HEK293 (cell line): ENCODE measurements at regions not wholly inside any gene's neighbourhood (a gene's known extent, or its start where the extent isn't known, plus 50 kb on each side); places are given as distances from the start of the nearest gene placed in this dataset.

Experiments used
- CTCF ChIA-PET: fragments of 350-600 bp; formaldehyde crosslinking; extraction: SDS; loops from one replicate; lab custom pipeline; 2021; ENCODE audit warnings: antibody characterized with exemption; lab: Yijun Ruan, JAX
- POLR2A ChIA-PET: fragments of 300-600 bp; formaldehyde crosslinking; extraction: SDS; loops from one replicate; lab custom pipeline; 2020; ENCODE audit warnings: antibody characterized with exemption, inconsistent platforms; lab: Yijun Ruan, JAX
- H3K27ac ChIP-seq: fragments of 200-500 bp; sonication (Bioruptor generic); 2 replicates; pipeline ENCODE4 v1.5.1; 2014; ENCODE audit warnings: low read depth, low read length, control low read depth, inconsistent platforms; ENCODE audit errors: extremely low read depth
- H3K36me3 ChIP-seq, 2 experiments: fragments of 200-500 bp in 1 of 2; sonication (Bioruptor generic) in 1 of 2; 1 replicate in 1 of 2; 2 replicates in 1 of 2; pipeline ENCODE4 v1.5.1; 2014 to 2017; ENCODE audit warnings: inconsistent platforms in 2 of 2, low read length in 2 of 2; ENCODE audit not compliant: control insufficient read depth in 2 of 2, insufficient read depth in 1 of 2
- H3K4me1 ChIP-seq: fragments of 200-500 bp; sonication (Bioruptor generic); 2 replicates; pipeline ENCODE4 v1.5.1; 2014; ENCODE audit warnings: mild to moderate bottlenecking, low read length, inconsistent platforms; ENCODE audit not compliant: control insufficient read depth, insufficient read depth
- H3K4me3 ChIP-seq: 2 replicates; pipeline ENCODE4 v1.5.1; 2011; ENCODE audit warnings: low read depth, mild to moderate bottlenecking, control low read depth, low read length, moderate library complexity
- H3K9me3 ChIP-seq: fragments of 200-500 bp; sonication (Bioruptor generic); 2 replicates; pipeline ENCODE4 v1.5.1; 2014; ENCODE audit warnings: low read depth, low read length, inconsistent platforms; ENCODE audit not compliant: control insufficient read depth, insufficient read depth
- EGR2 ChIP-seq: fragments of 450-650 bp; formaldehyde crosslinking; IDR thresholded peaks from 2 replicates; pipeline ENCODE4 v1.5.1; 2016; ENCODE audit warnings: low read depth, missing biosample characterization, missing genetic modification characterization
- GLIS1 ChIP-seq: fragments of 450-650 bp; formaldehyde crosslinking; IDR thresholded peaks from 2 replicates; pipeline ENCODE4 v1.5.1; 2016; ENCODE audit warnings: missing biosample characterization, missing genetic modification characterization
- HOXC10 ChIP-seq: sonication (generic); formaldehyde crosslinking; IDR thresholded peaks from 2 replicates; pipeline ENCODE4 v1.8.1; 2023; ENCODE audit warnings: mild to moderate bottlenecking, missing genetic modification reagents
- MEIS1 ChIP-seq: sonication (generic); formaldehyde crosslinking; IDR thresholded peaks from 2 replicates; pipeline ENCODE4 v1.8.1; 2022; ENCODE audit warnings: missing genetic modification reagents, mild to moderate bottlenecking, borderline replicate concordance
- SP2 ChIP-seq: fragments of 450-650 bp; formaldehyde crosslinking; IDR thresholded peaks from 2 replicates; pipeline ENCODE4 v1.5.1; 2016; ENCODE audit warnings: missing biosample characterization, missing genetic modification characterization
- TCF7L2 ChIP-seq: IDR thresholded peaks from 2 replicates; pipeline ENCODE4 v1.6.1; 2011; ENCODE audit warnings: low read depth, mild to moderate bottlenecking, inconsistent platforms, low read length, moderate library complexity, borderline replicate concordance
- ZBTB1 ChIP-seq: fragments of 450-650 bp; formaldehyde crosslinking; IDR thresholded peaks from 2 replicates; pipeline ENCODE4 v1.5.1; 2016; ENCODE audit warnings: missing biosample characterization, missing genetic modification characterization
- ZBTB21 ChIP-seq: fragments of 450-650 bp; formaldehyde crosslinking; IDR thresholded peaks from 2 replicates; pipeline ENCODE4 v1.5.1; 2017; ENCODE audit warnings: missing biosample characterization, missing genetic modification characterization
- ZFP3 ChIP-seq: fragments of 450-650 bp; formaldehyde crosslinking; IDR thresholded peaks from 2 replicates; pipeline ENCODE4 v1.5.1; 2016; ENCODE audit warnings: low read depth, missing biosample characterization, missing genetic modification characterization
- ZFP41 ChIP-seq: fragments of 450-650 bp; formaldehyde crosslinking; IDR thresholded peaks from 2 replicates; pipeline ENCODE4 v1.5.1; 2016; ENCODE audit warnings: missing biosample characterization, missing genetic modification characterization, borderline replicate concordance
- ZNF16 ChIP-seq: fragments of 450-650 bp; formaldehyde crosslinking; IDR thresholded peaks from 2 replicates; pipeline ENCODE4 v1.5.1; 2016; ENCODE audit warnings: low read depth, missing biosample characterization, missing genetic modification characterization
- ZNF19 ChIP-seq: fragments of 450-650 bp; formaldehyde crosslinking; IDR thresholded peaks from 2 replicates; pipeline ENCODE4; 2016; ENCODE audit warnings: missing biosample characterization, missing genetic modification characterization, low read depth
- ZNF2 ChIP-seq: fragments of 450-650 bp; formaldehyde crosslinking; IDR thresholded peaks from 2 replicates; pipeline ENCODE4 v1.5.1; 2016; ENCODE audit warnings: missing biosample characterization, missing genetic modification characterization
- ZNF404 ChIP-seq: fragments of 450-650 bp; formaldehyde crosslinking; IDR thresholded peaks from 2 replicates; pipeline ENCODE4 v1.5.1; 2017; ENCODE audit warnings: missing biosample characterization, missing genetic modification characterization
- ZNF426 ChIP-seq: fragments of 450-650 bp; formaldehyde crosslinking; IDR thresholded peaks from 2 replicates; pipeline ENCODE4 v1.5.1; 2017; ENCODE audit warnings: missing biosample characterization, missing genetic modification characterization, mild to moderate bottlenecking, inconsistent platforms, moderate library complexity
- ZNF600 ChIP-seq: fragments of 450-650 bp; formaldehyde crosslinking; IDR thresholded peaks from 2 replicates; pipeline ENCODE4 v1.5.1; 2016; ENCODE audit warnings: missing biosample characterization, missing genetic modification characterization
- ZNF654 ChIP-seq: fragments of 450-650 bp; formaldehyde crosslinking; IDR thresholded peaks from 2 replicates; pipeline ENCODE4 v1.5.1; 2016; ENCODE audit warnings: low read depth, missing biosample characterization, missing genetic modification characterization
- ZNF837 ChIP-seq: fragments of 450-650 bp; formaldehyde crosslinking; IDR thresholded peaks from 2 replicates; pipeline ENCODE4 v1.5.1; 2016; ENCODE audit warnings: missing biosample characterization, missing genetic modification characterization
- TF ChIP-seq, protein P1 (sequence below): sonication (generic); formaldehyde crosslinking; IDR thresholded peaks from 2 replicates; pipeline ENCODE4 v1.8.1; 2022; ENCODE audit warnings: mild to moderate bottlenecking, moderate library complexity, missing genetic modification reagents
- TF ChIP-seq, protein P2 (sequence below): fragments of 450-650 bp; formaldehyde crosslinking; IDR thresholded peaks from 2 replicates; pipeline ENCODE4 v1.5.1; 2016; ENCODE audit warnings: missing biosample characterization, missing genetic modification characterization
- TF ChIP-seq, protein P3 (sequence below): fragments of 450-650 bp; formaldehyde crosslinking; IDR thresholded peaks from 2 replicates; pipeline ENCODE4 v1.5.1; 2016; ENCODE audit warnings: missing biosample characterization, missing genetic modification characterization

DNA sequence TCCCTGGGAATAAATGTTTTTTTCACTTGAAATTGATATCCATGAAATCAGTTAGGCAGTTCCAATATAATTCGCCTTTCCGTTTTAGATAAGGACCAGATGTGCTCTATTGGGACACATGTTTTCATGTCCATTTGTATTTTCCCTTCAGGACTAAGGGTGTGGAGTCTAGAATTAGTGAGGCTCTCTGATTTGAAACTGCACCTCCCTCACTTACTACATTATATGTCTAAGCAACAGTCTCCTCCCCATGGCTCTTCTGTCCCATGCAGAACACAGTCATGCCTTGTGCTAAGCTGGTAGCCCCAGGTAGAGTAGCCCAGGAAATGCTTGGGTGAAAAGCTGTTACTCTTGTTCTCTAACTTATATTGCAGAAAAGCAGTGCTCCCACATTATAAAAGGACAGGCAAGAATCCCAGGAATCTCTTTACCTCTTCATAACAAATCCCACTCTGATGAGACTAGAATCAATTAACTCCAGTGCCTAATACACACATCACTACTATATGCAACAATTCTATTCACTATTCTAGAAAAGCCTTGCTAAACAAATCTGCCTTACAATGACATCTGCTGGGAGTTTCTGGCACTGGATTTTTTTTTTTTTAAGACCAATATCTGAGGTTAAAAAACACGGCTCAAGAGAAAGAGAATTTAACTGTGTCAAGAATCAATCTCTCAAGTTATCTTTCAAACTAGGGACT lies 293.9 kb downstream of the SNX13 start:
- H3K36me3 ChIP-seq, result no peaks in the 10 kb centered on the region
- TF ChIP-seq ZFP3 (no peak), ZNF654 (peak; percentile 20; the same call in 1 of the 2 replicates)
- TF ChIP-seq, all 188 proteins: peak for 1
- ChIA-PET POLR2A (no interaction called here), CTCF (interaction anchor here (0.5 to 2.7 kb wide), 17 partner anchors 17 to 1218 kb away, joined by 3 to 10 read pairs (median 4); no protein-coding TSS in a partner anchor)
- Histone ChIP-seq H3K4me3 (no peak overlapping the region), H3K4me1 (no peaks in the 10 kb centered on the region), H3K27ac (no peak overlapping the region), H3K9me3 (no peaks in the 10 kb centered on the region)

DNA sequence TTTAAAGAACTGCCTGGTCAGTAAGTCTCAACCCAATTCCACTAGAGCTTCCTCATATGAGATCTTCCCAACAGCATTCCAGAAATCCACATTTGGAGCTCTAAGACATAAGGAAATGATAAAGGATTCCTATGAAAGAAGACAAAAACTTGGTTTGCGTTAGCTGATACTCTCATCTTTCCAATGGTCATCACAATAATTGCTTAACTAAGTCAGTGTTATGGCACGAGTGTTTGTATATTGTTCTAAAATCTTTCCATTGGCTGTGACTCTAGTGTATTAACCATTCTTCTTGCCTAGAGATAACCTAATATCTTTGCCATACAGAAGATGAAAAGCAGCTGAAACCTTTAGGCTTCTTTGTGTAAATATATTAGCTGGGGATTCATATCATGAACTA lies 289.0 kb downstream of the SNX13 start:
- POLR2A ChIA-PET, result no interaction called here
- Histone ChIP-seq H3K27ac (no peak overlapping the region), H3K4me3 (no peak overlapping the region), H3K36me3 (no peaks in the 10 kb centered on the region), H3K4me1 (no peaks in the 10 kb centered on the region), H3K9me3 (no peaks in the 10 kb centered on the region)
- TF ChIP-seq ZNF16 (tag by site-specific recombination), result no peak
- TF ChIP-seq GLIS1 (tag by site-specific recombination), result no peak
- no peak for TF ChIP-seq ZBTB21 (tag by site-specific recombination)
- TF ChIP-seq ZNF19 (tag by site-specific recombination), result no peak
- TF ChIP-seq EGR2, result no peak
- no peak for TF ChIP-seq TCF7L2
- TF ChIP-seq, protein P1, sequence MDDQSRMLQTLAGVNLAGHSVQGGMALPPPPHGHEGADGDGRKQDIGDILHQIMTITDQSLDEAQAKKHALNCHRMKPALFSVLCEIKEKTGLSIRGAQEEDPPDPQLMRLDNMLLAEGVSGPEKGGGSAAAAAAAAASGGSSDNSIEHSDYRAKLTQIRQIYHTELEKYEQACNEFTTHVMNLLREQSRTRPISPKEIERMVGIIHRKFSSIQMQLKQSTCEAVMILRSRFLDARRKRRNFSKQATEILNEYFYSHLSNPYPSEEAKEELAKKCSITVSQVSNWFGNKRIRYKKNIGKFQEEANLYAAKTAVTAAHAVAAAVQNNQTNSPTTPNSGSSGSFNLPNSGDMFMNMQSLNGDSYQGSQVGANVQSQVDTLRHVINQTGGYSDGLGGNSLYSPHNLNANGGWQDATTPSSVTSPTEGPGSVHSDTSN (CRISPR knock-in tag), result no peak
- no peak for TF ChIP-seq ZNF837 (tag by site-specific recombination)
- TF ChIP-seq ZNF2 (tag by site-specific recombination), result no peak
- TF ChIP-seq ZNF426 (tag by site-specific recombination), result no peak
- no peak for TF ChIP-seq ZFP41 (tag by site-specific recombination)
- TF ChIP-seq ZNF600 (tag by site-specific recombination), result no peak
- TF ChIP-seq, protein P2, sequence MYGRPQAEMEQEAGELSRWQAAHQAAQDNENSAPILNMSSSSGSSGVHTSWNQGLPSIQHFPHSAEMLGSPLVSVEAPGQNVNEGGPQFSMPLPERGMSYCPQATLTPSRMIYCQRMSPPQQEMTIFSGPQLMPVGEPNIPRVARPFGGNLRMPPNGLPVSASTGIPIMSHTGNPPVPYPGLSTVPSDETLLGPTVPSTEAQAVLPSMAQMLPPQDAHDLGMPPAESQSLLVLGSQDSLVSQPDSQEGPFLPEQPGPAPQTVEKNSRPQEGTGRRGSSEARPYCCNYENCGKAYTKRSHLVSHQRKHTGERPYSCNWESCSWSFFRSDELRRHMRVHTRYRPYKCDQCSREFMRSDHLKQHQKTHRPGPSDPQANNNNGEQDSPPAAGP, result no peak
- TF ChIP-seq, protein P3, sequence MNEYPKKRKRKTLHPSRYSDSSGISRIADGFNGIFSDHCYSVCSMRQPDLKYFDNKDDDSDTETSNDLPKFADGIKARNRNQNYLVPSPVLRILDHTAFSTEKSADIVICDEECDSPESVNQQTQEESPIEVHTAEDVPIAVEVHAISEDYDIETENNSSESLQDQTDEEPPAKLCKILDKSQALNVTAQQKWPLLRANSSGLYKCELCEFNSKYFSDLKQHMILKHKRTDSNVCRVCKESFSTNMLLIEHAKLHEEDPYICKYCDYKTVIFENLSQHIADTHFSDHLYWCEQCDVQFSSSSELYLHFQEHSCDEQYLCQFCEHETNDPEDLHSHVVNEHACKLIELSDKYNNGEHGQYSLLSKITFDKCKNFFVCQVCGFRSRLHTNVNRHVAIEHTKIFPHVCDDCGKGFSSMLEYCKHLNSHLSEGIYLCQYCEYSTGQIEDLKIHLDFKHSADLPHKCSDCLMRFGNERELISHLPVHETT (tag by site-specific recombination), result no peak
- no peak for TF ChIP-seq SP2
- no peak for TF ChIP-seq HOXC10 (CRISPR knock-in tag)
- TF ChIP-seq ZNF404, result no peak
- TF ChIP-seq MEIS1 (CRISPR knock-in tag), result no peak
- no peak for TF ChIP-seq ZBTB1
- CTCF ChIA-PET, result interaction anchor here (0.5 to 2.3 kb wide), 4 partner anchors 11 to 1760 kb away, joined by 3 to 8 read pairs (median 3); no protein-coding TSS in a partner anchor
